Stimulated activated CD8-positive, alpha-beta memory T cell treated with anti-CD3 and anti-CD28 coated beads, Interleukin-12 subunit alpha, Interleukin-12 subunit beta, amount 100 ng/mL, for 24 hours (primary cell): ENCODE measurements at regions not wholly inside any gene's neighbourhood (a gene's known extent, or its start where the extent isn't known, plus 50 kb on each side); places are given as distances from the start of the nearest gene placed in this dataset.

Experiments used
- DNase-seq: peaks from one replicate; pipeline ENCODE4 v3.0.0-alpha.2; 2020; ENCODE audit errors: extremely low read depth

DNA sequence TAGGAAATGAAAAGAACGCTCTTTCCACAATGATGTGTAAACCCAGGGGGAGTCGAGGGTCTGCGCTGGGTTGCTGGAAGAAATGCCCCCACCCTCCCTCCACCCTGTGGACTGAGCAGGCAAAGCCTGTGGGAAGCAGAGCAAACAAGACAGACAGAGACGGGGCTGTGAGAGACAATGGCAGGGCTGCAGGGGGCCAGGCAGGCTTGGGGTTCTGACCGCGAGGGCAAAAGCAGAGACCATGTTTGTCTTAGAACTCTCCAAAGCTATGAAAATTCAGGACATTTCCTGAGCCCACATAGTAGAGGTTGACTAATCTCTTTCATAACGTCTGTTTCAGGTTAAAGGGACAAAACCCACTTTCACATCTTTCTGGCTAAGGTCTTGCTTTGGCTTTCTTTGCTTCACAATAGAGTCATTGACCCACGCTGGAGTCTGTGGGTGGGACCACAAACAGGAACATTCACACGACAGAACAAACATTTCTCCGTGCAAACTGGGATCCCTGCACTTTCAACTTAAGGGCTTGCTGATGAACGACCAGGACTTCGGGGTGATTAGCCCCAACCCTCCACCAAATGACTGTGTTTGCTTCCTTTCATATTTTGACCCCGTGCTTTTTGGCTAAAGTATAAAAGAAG lies 156.0 kb upstream of the TPM1 start:
- no peak for DNase-seq

DNA sequence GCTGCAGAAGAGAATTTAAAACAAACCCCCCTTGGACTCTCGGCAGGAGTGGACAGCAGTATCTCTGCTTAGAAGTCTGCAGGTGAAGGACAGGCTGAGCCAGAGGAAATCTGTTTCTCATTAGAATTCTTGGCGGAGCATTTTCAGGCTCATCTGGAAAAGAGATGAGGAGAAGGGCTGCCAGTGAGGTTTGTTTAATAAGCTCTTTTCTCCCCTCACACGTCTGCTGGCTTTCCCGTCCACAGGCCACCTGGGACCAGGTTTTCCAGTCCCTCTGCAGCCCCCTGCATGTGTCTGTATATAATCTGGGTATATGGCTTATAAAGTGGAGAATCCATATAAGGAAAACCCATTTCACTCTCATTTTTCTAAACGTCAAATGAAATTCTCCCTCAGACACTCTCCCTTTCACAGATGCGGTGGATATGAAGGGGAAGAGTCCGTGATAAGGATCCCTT lies 155.4 kb upstream of the TPM1 start:
- DNase-seq, result no peak

DNA sequence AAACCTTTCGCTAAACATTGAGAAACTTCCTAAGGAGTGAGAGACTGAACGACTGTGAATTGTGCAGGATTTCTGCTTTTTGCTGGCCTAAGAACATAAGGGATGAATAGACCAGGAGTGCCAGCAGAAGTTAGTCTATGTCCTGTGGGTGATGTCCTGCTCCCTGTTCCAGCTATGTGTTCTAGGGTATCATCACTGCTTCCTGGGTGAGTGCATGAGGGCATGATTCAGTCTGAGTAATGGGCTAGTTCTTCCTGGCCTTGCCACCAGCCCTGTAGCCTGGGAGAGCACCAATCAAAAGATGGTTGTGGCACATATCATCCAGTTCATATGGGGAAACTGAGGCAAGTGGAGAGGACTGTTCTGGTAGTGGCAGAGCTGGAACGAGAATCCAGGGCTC lies 153.9 kb upstream of the TPM1 start:
- DNase-seq, result no peak

DNA sequence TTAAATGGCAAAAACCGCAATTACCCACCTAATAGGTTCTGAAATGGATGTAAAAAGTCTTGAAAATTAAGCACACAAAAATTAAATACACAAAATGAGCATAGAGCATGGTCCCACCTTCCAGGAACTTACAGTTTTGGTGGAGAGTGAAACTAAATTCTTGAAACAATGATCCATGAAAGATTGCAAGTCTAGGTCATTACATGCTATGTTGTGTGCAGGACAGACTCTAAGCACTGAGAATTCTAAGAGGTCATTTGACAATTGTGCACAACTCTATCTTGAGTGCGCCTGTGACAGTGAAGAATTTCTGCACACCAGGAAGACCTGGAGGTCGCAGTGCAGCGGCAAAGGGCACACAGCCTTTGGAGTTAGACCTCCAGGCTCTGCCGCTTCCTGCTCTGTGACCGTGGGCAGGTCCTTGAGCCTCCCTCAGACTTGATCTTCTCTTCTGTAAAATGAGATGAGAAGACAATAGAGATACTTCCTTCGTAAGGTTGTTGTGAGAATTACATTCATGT lies 153.3 kb upstream of the TPM1 start:
- DNase-seq, result no peak

DNA sequence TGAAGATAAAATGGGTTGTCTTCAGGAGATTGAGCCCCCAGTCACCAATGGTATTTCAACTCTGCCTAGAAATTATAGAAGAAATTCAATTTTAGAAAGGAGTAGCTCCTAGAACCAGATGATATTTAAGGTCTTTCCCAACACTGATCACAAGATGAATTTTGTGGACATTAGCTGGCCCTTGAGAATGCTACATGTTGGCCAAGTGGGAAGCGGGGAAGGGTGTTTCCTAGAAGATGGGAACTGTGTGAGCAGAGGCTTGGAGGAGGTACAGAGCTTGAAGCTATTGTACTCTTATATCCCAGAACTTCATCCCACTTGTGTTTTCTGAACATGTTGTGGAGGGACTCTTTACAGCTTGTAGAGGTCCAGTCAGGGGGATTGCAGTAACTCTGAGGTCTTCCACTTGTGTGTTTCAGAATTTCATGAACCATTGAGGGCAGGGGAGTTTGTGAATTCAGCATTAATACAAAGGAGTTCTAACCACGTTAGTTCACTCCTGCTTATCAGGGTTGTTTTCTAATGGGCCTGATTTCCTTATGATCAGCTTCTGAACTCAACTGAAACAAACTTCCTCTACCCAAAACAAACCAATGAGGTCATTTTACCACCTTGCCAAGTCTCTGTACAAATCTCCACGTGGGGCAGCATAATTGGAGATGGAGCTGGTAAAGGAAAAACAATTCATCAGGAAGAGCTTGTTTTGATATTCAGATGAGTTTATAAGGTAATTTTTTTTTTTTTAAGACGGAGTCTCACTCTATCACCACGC lies 152.6 kb upstream of the TPM1 start:
- DNase-seq, result no peak

DNA sequence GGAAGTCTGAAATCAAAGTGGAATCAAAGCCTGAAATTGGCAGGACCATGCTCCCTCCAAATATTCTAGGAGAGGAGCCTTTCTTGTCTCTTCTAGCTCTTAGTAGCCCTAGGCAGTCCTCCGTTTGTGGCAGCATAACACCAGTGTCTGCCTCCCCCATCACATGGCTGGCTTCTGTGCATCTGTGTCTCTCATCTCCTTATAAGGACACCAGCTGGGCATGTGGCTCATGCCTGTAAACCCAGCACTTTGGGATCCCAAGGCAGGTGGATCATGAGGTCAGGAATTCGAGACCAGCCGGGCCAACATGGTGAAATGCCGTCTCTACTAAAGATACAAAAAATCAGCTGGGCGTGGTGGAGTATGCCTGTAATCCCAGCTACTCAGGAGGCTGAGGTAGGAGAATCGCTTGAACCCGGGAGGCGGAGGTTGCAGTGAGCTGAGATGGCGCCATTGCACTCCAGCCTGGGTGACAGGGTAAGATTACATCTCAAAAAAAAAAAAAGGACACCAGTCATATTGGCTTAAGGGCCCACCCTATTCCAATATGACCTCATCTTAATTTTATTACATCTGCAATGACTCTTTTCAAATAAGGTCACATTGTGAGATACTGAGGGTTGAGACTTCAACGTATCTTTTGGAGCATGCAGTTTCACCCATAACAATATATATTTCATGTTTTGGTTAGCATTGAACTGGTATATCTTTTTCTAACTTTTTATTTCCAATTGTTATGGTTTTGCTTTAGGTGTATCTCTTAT lies 148.0 kb upstream of the TPM1 start:
- DNase-seq, result no peak

DNA sequence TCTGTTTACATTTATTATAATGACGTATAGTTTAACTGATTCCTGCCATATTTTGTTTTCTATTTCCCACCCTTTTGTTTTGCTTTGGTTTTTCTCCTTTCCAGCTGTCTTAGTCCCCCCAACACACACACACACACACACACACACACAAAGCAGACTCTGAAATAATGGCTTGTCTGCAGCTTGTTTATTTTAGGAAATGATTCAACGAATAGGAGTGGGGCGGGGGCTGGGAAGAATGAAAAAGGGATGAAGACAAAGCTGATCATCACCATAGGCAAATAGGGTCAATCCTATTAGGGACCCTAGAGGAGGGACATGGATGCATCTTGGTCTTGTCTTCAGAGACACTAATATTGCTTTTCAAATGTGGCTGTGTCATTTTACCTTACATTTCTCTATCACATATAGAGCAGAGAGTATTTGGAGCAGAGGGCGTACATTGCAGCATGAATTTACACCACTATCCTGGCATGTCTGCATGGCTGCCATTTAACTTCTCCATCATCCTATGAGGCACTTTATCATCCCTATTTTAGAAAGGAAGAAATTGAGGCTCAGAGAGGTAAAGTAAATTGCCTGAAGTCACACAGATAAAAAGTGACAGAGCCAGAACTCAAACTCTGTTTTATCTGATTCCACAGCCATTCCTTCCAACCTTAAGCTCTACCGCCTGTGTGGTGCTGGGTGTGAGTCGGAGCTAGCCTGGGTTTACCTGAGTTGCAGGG lies 147.2 kb upstream of the TPM1 start:
- DNase-seq, result no peak

DNA sequence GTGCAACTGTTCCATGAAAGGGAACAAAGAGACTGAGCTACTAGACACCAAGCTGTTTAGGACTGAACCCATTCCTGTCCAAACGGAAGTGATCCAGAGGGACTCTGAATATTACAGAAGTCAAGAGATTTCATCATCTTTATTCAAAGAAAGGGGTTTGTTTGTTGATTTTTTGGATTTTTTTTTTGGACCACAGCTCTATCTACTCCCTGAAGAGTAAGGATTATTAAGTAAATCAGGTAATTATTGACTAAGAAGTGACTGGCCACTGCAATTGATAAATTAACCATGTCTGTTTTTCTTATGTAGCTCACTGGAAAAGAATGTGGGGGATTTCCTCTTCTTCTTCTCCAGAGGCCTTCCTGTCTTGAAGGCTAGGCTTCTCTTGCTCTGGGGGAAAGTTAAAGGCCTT lies 146.6 kb upstream of the TPM1 start:
- DNase-seq, result no peak

DNA sequence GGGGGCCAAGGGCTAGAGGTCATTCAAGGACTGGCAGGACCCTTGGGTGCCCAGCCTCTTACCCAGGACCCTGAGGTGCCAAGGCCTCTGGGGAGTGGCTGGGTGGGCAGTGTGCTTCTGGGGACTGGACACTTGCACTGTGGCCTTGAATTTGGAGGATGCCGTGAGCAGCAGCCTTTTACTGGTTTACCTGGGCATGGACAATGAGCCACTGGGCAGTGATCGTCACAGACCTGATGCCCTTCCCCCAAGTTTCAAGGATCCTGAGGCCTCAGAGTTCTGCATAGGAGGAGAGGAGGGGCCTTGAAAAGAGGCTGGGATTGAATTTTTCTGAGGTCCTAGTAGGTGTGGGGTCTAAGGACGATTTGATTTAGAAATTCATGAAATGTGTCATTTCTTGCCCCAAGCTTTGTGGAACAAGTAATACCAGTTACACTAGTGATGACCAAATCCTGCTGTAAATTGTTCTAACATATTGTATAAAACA lies 146.1 kb upstream of the TPM1 start:
- DNase-seq, result no peak

DNA sequence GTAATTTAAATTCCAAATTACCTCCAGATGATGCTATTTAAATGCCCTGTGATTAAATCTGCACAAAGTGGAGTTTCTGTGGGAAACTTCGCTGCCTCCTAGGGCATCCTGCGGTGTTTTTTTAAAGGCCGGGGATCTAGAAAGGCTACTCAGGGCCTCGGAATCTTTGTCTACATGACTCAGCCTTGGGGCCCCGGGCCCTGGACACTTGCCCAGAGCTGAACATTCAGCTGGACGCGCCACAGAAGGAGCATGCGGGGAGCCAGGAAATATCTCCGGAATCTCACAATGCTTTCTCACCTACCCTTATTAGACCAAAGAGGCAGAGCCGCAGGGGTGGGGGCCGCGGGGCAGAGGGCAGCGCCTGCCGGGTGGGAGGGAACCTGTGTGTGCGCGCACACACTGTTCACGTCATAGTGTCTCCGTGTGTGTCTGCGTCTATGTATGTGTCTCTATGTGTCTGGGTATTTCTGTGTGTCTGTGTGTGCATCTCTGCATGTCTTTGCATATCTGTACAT lies 145.5 kb upstream of the TPM1 start:
- no peak for DNase-seq

DNA sequence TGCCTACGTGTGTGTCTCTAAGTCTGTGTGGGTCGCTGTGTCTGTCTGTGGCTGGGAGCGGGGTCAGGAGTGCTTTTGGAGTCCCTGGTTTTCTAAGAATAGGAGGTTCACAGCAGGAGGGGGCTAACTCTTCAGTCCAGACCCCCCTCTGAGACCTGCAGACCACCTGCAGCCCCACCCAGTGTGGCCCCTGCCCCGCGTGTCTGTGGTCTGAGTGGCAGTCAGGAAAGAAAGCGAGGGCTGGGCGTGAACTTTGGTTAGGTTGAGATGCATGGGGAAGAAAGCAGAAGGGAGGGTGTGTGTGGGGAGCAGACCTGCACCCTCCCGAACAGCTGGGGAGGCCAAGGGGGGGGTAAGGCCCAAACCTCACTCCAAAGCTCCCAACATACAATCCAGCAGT lies 144.9 kb upstream of the TPM1 start:
- no peak for DNase-seq

DNA sequence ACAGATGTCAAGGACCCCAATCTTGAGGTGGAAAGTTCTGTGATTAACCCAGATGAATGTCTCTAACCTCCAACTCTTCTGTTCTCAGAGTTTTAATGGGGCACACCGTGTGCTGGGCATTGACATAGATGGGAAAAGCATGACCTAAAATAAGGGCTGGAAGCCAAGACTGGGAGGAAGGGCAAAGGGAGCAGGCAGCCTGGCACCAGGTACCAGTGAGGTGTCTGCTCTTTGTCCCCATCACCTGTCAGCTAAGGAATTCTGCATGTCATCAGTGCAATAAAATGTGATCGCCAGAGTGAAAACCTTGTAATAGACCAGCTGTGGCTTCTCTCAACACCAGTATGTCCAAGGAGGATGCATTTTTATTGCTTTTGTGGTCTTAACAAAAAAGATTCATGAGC lies 143.5 kb upstream of the TPM1 start:
- DNase-seq, result no peak

DNA sequence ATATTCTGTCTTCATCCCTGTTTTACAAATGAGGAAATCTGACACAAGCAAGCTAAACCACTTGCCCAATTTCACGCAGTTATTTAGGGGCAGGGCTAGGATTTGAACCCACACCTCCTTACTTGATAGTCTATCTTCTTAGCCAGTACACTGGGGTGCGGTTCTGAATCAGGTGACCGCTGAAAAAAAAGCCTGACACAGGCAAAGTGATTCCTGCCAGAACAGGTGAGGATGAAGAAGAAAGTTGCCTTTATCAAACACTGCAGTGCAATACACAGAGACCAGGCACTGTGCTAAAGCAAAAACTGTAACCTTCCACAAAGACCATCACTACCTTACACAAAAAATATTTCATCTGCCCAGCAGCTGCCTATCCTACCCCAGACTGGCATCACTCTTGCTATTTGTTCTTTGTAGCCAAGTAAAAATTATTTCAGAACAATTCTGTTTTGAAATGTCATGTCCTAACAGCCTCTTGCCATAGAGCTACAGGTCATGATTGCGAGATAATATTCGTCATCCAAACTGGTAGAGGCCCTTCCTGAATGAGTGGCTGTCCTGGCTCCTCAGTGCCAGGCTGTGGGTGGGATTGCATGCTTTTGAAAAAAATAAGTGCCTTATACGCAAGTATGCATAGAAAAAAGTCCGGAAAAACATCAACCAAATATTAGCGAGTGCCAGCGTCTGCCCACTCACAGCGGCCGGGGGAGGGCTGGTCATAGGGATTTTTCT lies 142.3 kb upstream of the TPM1 start:
- no peak for DNase-seq

DNA sequence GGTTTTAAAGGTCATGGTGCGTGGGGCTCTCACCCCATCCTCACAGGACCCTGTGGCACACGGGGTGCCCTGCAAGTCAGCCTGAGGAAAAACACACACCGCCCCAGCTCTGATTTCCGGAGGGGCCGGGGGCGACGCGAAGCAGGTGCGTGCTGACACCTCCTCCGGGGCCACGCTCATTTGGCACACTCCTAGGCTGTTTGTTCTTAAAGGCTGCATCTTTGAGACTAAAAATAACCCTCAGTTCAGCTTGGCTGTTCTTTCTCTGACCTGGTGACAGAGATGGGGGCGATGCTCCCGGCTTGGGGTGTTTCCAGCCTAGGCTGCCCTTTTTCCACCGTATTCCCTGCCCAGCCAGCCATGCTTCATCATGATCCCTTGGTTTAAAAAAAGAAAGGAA lies 141.5 kb upstream of the TPM1 start:
- DNase-seq, result no peak

DNA sequence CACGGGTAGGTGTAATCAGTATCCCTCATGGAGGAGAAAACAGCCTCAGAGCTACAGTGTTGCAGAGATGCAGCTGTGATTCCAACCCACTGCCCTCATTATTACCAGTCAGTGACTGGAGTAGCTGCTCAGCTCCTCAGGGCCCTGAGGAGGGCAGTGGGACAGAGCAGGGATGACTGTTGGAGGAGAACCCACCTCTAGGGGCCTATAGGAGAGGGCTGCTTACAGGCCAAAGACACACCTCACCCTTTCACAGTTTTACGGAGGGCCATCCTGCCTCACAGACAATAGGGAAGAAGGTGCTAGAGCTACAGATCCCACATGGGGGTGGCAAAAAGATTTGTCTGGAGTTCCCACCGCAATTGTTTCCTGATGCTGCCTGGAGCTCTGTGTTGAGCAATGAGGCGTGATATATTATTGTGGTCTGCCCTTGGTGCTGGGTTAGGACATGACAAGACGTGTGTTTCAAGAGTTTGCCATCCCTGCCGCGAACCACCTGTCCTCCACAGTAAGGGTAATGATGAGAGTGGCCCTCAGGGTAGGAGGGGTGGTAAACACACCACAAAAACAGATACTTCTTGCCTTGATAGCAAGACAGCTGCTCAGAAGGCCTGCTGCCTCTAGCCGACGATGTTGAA lies 140.5 kb upstream of the TPM1 start:
- DNase-seq, result no peak

DNA sequence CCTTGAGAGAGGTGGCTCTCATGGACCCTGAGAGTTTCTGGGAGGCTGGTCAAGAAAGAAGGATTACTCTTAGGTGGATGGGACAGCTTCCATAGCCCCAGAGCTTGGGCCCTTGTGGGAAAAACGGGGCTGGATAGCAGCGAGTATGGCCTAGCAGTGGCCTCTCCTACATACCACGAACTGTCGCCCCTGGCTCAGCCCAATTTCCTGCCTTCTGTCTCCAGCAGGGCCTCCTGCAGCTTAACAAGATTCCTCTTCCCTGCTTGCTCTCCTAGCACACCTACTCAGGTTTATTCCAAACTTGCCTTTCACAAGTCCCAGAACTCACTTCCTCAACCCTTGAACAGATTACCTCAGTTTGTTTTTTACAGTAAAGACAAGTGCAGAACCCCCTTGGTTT lies 139.7 kb upstream of the TPM1 start:
- no peak for DNase-seq

DNA sequence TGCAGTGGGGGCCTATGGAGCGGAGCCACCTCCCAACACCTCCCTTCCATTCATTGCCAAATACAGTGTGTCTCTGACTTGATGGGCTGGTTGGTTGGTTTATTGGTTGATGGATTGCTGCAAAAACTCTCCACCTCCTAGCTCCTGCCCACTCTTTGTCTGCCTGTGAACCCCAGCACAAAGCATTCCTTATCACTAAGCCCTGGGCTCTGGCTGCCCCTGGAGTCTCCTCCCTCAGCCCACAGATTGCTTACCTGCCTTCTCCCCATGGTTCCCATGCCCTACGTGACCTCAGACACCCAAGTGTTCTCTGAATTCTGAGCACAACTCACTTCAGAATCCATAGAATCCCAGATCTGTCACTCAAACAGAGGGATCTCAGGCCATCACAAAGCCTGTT lies 139.1 kb upstream of the TPM1 start:
- no peak for DNase-seq

DNA sequence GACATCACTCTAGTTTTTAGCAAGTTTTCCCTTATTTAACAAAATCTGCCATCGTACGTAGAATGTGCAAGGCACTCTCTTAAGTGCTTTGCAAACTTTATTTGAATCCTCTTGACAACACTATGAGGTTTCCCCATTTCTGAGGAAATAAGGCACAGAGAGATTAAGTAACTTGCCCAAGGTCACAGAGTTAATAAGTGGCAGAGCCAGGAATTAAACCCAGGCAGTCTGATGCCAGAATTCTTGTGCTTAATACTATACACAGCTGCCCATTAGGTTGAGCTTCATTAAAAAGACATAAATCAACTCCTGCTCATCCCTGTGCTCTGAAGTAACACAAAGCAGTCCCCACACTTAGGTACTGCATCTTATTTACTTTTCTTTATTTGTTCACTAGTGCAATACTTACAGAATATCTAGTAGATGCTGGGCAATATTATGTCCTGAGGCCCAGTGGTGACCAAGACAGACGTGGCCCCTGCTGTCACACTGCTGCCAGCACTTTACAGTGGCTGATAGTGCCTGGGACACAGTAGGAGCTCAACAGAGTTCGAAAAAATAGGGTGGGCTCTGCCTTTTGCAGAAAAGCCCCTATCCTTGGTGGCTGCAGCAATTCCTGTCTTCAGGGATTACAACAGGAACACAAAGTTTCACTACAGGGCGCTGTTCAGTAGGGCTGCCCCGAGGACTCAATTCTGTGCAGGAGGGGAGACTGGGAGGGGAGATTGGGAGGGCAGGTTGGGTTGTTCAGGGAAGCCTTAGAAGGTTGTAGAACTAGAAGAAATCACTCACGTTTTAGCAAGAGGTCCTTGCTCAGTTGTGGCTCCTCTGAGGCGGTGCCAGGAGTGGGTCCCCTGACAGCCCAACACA lies 138.3 kb upstream of the TPM1 start:
- DNase-seq, result no peak

DNA sequence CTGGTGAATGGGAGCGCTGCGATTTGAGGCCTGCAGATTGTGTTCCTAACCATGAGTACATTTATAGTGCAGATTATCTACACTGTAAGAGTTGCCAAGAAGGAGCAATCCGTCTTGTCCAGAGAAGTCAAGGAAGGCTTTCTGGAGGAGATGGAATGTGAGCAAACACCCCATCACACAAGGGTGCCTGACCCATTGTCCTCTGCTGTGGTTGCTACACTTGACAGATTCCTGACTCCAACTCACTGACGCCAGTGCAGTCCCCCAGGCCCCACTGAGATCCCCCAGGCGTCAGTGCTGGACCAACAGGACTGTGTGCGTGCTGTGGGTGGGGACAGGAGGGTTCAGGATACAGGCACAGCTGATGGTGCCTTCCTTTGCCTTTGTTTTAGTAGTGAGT lies 135.9 kb upstream of the TPM1 start:
- no peak for DNase-seq
